ENCODE measurements at regions not wholly inside any gene's neighbourhood (a gene's known extent, or its start where the extent isn't known, plus 50 kb on each side); places are given as distances from the start of the nearest gene placed in this dataset.
"Not testable (repeated sequence)": the region's sequence is repeated elsewhere in the genome, so short reads cannot be mapped to it uniquely, and the experiment has no call there.

DNA sequence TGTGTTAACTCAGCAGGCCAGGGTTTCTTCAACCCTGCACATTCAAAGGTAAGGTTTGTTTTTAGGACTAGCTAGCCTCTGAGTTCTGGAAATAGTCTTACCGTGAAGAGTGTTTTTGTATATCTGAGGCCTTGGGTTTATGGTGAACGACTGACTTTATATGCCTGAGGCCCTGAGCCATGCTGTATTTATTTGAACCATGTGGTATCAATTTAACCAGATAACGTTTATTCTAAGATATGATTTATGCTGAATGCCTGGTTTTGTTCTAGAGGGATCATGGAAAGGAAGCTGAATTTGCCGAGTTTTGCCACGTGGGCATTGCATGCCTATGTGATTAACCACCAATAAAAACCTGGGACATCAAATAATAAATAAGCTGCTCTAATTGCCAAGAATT is 607.2 kb upstream of the TPTE start:
- not testable (repeated sequence) for DNase-seq (ENCODE audit: low read depth in 2 of 2)

DNA sequence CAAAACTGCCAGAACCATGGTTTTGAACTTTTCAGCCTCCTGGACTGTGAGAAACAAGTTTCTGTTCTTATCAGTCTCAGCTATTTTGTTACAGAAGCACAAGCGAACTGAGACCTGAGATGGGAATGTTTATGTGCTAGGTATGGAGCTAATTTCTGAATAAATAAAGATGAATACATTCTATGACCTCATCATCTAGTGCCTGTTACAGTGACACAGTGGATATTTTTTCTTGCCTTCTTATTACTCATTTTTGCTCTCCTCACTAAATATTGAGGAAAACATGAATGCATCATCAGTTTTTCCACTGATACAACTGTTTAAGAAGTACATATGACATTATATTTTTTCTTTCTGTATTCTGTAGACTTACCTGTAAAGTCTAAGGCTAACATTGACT is 601.9 kb upstream of the TPTE start:
- not testable (repeated sequence) for DNase-seq (ENCODE audit: low read depth in 2 of 2)

DNA sequence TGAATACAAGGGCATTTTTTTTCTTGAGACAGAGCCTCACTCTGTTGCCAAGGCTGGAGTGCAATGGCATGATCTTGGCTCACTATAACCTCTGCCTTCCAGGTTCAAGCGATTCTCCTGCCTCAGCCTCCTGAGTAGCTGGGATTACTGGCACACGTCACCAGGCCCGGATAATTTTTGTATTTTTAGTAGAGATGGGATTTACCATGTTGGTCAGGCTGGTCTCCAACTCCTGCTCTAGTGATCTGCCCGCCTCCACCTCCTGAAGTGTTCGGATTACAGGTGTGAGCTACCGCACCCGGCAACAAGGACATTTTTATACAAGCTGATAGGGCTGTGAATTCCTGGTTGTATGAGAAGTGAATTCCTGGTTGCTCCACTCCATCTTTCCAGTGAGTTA is 577.7 kb upstream of the TPTE start:
- DNase-seq (ENCODE audit: low read depth in 2 of 2): not testable (repeated sequence)

GRCh38 chr21:9946057-9946456 is 575.3 kb upstream of the TPTE start:
- DNase-seq (ENCODE audit: low read depth in 2 of 2): not testable (repeated sequence)

DNA sequence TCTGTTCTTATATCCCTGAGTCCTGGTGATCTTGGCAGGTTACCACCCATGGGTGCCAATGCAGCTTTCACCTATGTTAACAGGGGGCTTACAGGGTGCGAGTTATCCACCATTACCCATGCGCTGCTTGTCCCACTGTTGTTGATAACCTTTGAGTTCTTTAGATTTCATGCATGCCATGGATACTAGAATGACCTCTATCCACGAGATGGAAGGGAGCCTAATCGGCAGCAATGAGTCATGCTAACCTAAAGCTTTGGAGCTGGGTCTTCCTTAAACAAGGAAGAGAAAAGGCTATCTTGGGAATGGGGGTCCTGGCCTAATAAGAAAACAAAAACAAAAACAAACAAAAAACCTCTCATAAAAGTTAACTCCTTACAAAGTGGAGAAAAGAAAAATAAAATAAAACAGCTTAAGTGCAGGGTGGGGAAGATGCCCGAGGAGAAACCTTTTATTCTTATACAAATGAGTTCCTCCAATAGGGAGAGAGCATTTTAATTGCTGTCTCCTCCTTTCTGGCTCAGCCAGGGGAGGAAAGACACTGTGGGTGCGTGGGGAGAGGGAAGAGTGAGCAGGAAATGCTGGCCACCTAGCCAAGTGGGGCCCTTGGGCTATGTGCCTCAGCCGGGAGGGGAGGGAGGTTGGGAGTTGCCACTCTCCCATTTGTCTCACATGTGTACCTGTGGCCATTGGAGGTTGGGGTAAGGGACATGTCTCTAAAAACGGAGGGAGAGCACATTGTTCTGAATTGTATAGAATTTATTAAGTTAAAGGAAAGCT is 571.7 kb upstream of the TPTE start:
- DNase-seq (ENCODE audit: low read depth in 2 of 2): not testable (repeated sequence)

DNA sequence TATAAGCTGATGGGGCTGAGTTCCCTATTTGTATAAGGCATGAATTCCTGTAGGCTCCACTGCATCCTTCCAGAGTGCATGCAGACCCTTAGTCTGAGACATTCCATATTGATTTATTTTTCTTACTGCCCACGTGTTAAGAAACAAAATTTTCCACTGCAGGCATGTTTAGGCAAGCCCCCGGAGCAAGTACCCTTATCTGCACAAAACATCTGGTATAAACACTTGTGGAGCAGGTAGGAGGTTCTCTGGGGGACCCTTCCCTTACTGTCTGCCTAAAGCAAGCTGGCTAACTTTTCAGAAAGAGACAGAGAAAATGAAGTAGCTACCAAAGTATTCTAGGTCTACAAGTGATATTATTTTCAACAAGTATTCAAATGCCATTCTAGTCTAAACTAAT is 571.0 kb upstream of the TPTE start:
- not testable (repeated sequence) for DNase-seq (ENCODE audit: low read depth in 2 of 2)

DNA sequence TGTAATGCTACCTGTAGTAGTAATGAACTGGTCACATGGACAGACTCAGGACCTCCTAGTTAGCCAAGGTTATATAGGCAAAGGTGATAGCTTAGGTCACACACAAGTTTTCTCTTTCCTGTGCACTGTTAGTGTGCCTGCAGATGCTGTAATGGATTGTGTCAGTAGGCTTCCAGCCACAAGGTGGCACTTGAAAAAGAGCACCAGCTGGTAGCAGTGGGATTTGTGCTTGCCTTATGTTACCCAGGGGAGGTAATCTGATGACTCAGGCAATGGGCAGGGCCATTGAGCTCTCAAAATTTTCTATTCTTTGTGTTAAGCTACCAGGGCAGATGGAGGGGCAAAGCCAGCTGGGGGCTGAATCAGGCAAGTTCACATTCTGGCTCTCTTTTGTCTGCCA is 562.6 kb upstream of the TPTE start:
- not testable (repeated sequence) for DNase-seq (ENCODE audit: low read depth in 2 of 2)

- not testable (repeated sequence) for DNase-seq (ENCODE audit: low read depth in 2 of 2)
Measured at GRCh38 chr21:9959220-9959964, 562.0 kb upstream of the TPTE start.

GRCh38 chr21:9969399-9969798 is 552.0 kb upstream of the TPTE start:
- not testable (repeated sequence) for DNase-seq (ENCODE audit: low read depth in 2 of 2)

GRCh38 chr21:9972018-9972417 is 549.4 kb upstream of the TPTE start:
- not testable (repeated sequence) for DNase-seq (ENCODE audit: low read depth in 2 of 2)

DNA sequence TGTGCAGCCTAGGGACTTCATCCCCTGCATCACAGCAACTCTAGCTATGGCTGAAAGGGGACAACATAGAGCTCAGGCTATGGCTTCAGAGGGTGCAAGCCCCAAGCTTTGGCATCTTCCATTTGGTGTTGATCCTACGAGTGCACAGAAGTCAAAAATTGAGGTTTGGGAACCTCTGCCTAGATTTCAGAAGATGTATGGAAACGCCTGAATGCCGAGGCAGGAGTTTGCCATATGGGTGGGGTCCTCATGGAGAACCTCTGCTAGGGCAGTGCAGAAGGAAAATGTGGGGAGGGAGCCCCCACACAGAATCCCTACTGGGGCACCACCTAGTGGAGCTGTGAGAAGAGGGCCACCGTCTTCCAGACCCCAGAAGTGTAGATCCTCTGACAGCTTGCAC is 543.0 kb upstream of the TPTE start:
- not testable (repeated sequence) for DNase-seq (ENCODE audit: low read depth in 2 of 2)

GRCh38 chr21:9997507-9997906 is 523.9 kb upstream of the TPTE start:
- DNase-seq (ENCODE audit: low read depth in 2 of 2): not testable (repeated sequence)

DNA sequence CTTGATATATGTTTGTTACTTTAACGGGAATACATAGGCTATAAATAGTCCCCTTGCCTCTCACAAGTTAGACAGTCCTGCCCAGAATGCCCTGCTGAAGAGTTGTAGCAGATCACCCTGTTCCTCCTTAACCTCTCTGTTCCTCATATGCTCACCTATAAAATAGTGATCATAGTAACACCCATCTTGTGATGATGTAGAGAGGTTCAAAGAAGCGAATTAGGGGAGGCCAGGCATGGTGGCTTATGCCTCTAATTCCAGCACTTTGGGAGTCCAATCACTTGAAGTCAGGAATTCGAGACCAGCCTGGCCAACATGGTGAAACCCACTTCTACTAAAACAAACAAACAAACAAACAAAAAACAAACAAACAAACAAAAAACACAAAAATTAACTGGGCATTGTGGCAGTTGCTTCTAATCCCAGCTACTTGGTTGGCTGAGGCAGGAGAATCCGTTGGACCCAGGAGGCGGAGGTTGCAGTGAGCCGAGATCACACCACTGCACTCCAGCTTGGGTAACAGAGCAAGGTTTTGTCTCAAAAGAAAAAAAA is 518.5 kb upstream of the TPTE start:
- DNase-seq (ENCODE audit: low read depth in 2 of 2): not testable (repeated sequence)

- DNase-seq (ENCODE audit: low read depth in 2 of 2): not testable (repeated sequence)
Measured at GRCh38 chr21:10005791-10006190, 515.6 kb upstream of the TPTE start.

- not testable (repeated sequence) for DNase-seq (ENCODE audit: low read depth in 2 of 2)
Measured at GRCh38 chr21:10016991-10017390, 504.4 kb upstream of the TPTE start.

DNA sequence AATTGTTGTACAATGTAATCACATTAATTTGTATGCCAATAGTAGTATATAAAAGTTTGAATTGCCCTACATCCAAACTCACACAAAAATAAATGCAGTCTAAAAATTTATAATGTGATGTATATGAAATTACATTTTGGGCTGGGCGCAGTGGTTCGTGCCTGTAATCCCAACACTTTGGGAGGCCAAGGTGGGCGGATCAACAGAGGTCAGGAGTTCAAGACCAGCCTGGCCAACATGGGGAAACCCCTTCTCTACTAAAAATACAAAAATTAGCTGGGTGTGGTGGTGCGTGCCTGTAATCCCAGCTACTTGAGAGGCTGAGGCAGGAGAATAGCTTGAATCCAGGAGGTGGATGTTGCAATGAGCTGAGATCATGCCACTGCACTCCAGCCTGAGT is 503.6 kb upstream of the TPTE start:
- DNase-seq (ENCODE audit: low read depth in 2 of 2): not testable (repeated sequence)

DNA sequence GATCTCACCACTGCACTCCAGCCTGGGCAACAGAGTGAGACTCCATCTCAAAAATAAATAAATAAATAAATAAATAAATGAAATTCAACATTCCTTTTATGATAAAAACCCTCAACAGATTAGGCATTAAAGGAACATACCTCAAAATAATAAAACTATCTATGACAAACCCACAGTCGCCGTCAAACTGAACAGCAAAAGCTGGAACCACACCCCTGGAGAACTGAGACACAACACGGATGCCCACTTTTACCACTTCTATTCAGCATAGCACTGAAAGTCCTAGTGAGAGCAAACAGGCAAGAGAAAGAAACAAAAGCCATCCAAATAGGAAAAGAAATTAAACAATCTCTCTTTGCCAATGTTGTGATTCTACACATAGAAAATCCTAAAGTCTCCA is 499.9 kb upstream of the TPTE start:
- DNase-seq (ENCODE audit: low read depth in 2 of 2): not testable (repeated sequence)

GRCh38 chr21:10022745-10023144 is 498.6 kb upstream of the TPTE start:
- DNase-seq (ENCODE audit: low read depth in 2 of 2): not testable (repeated sequence)
